HepG2 (cell line): ENCODE measurements at regions not wholly inside any gene's neighbourhood (a gene's known extent, or its start where the extent isn't known, plus 50 kb on each side); places are given as distances from the start of the nearest gene placed in this dataset.

Experiments used
- CEBPB ChIP-seq: IDR thresholded peaks from 2 replicates; pipeline ENCODE4 v1.6.1; 2011; ENCODE audit warnings: low read depth, low read length, improper control_type of control experiment, borderline replicate concordance
- KDM3A ChIP-seq: IDR thresholded peaks from 2 replicates; pipeline ENCODE4 v1.6.1; 2018; ENCODE audit warnings: low read depth, missing compliant biosample characterization
- POLR2A ChIP-seq, 2 experiments: IDR thresholded peaks; 2 replicates each; pipeline ENCODE4 v1.6.1; 2011; ENCODE audit warnings: low read depth in 2 of 2, low read length in 2 of 2, mild to moderate bottlenecking in 1 of 2, moderate library complexity in 1 of 2; ENCODE audit not compliant: insufficient read depth in 1 of 2
- TF ChIP-seq, protein P1 (sequence below): sonication (generic); formaldehyde crosslinking; IDR thresholded peaks from 2 replicates; pipeline ENCODE4 v1.5.1; 2020; ENCODE audit warnings: mild to moderate bottlenecking, missing genetic modification reagents, moderate library complexity

DNA sequence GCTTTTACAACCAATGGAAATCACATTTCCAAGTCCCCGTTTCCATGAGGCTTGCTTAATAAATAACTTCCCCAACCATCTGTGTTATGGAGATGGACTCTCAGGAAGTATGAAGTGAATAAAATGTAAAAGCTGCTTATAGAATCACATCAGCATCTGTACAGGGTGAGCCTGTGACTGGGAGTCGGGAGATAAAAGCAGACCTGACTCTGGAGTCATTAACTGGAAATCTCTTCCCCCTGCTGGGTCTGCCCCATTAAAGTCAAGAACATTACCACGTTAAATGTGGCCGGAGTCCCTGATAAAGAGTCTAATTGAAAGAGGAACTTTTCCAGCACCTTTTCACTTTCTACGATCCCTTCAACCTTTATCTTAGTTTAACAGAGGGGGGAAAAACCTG is 368.5 kb downstream of the DOK5 start:
- TF ChIP-seq POLR2A (IDR thresholded peaks at IDR 0.05; ENCODE audit: insufficient read depth in 1 of 2, low read depth in 2 of 2, low read length in 2 of 2) (no peak), CEBPB (no peak), KDM3A (CRISPR knock-in tag) (no peak)
- TF ChIP-seq, protein P1, sequence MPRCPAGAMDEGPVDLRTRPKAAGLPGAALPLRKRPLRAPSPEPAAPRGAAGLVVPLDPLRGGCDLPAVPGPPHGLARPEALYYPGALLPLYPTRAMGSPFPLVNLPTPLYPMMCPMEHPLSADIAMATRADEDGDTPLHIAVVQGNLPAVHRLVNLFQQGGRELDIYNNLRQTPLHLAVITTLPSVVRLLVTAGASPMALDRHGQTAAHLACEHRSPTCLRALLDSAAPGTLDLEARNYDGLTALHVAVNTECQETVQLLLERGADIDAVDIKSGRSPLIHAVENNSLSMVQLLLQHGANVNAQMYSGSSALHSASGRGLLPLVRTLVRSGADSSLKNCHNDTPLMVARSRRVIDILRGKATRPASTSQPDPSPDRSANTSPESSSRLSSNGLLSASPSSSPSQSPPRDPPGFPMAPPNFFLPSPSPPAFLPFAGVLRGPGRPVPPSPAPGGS = no peak
